ENCODE measurements at regions not wholly inside any gene's neighbourhood (a gene's known extent, or its start where the extent isn't known, plus 50 kb on each side); places are given as distances from the start of the nearest gene placed in this dataset.

- Histone ChIP-seq H3K4me3 (no peak overlapping the region), H3K4me1 (ENCODE audit: low read depth) (no peaks in the 10 kb centered on the region), H3K36me3 (ENCODE audit: low read depth) (no peaks in the 10 kb centered on the region), H3K9me3 (no peaks in the 10 kb centered on the region)
- no peak for TF ChIP-seq CTCF (IDR thresholded peaks at IDR 0.05)
- no peak for DNase-seq
- no peak for ATAC-seq
- intact Hi-C loops (cut with DNase I, micrococcal nuclease): no loop called here
Observed at GRCh38 chr13:72657379-72657778, 70.0 kb downstream of the MZT1 start.

- ATAC-seq (no peak), DNase-seq (no peak)
- intact Hi-C loops (cut with DNase I, micrococcal nuclease): no loop called here
- TF ChIP-seq CTCF (IDR thresholded peaks at IDR 0.05): no peak
- Histone ChIP-seq H3K4me1 (ENCODE audit: low read depth) (no peaks in the 10 kb centered on the region), H3K9me3 (no peaks in the 10 kb centered on the region), H3K36me3 (ENCODE audit: low read depth) (no peaks in the 10 kb centered on the region), H3K4me3 (no peak overlapping the region)
Observed at GRCh38 chr13:72656357-72656756, 71.1 kb downstream of the MZT1 start.

GRCh38 chr13:72653506-72653905 lies 73.9 kb downstream of the MZT1 start:
- ATAC-seq: no peak
- no peaks in the 10 kb centered on the region for H3K9me3 ChIP-seq
- DNase-seq: no peak
- TF ChIP-seq CTCF (IDR thresholded peaks at IDR 0.05): no peak
- intact Hi-C loops (cut with DNase I, micrococcal nuclease): no loop called here
- H3K4me1 ChIP-seq (ENCODE audit: low read depth): no peaks in the 10 kb centered on the region
- H3K36me3 ChIP-seq (ENCODE audit: low read depth): no peaks in the 10 kb centered on the region
- no peak overlapping the region for H3K4me3 ChIP-seq

GRCh38 chr13:72652681-72653080 lies 74.7 kb downstream of the MZT1 start:
- Histone ChIP-seq H3K36me3 (ENCODE audit: low read depth) (no peaks in the 10 kb centered on the region), H3K4me1 (ENCODE audit: low read depth) (no peaks in the 10 kb centered on the region), H3K4me3 (no peak overlapping the region), H3K9me3 (no peaks in the 10 kb centered on the region)
- no peak for TF ChIP-seq CTCF (IDR thresholded peaks at IDR 0.05)
- ATAC-seq: no peak
- intact Hi-C loops (cut with DNase I, micrococcal nuclease): no loop called here
- no peak for DNase-seq

- no peak for ATAC-seq
Observed at GRCh38 chr13:72651144-72651543, 76.3 kb downstream of the MZT1 start.

More at GRCh38 chr13:72651144-72651543, 76.3 kb downstream of the MZT1 start:
- Histone ChIP-seq H3K36me3 (ENCODE audit: low read depth) (no peaks in the 10 kb centered on the region), H3K4me1 (ENCODE audit: low read depth) (no peaks in the 10 kb centered on the region), H3K4me3 (no peak overlapping the region), H3K9me3 (no peaks in the 10 kb centered on the region)
- intact Hi-C loops (cut with DNase I, micrococcal nuclease): no loop called here
- TF ChIP-seq CTCF (IDR thresholded peaks at IDR 0.05): no peak
- no peak for DNase-seq

Measured in mucosa of descending colon (tissue), 3 donors.